Thyroid gland (tissue), 4 donors: ENCODE measurements at regions not wholly inside any gene's neighbourhood (a gene's known extent, or its start where the extent isn't known, plus 50 kb on each side); places are given as distances from the start of the nearest gene placed in this dataset.
"Not testable (repeated sequence)": the region's sequence is repeated elsewhere in the genome, so short reads cannot be mapped to it uniquely, and the experiment has no call there.

ENCODE experiments used
- POLR2A ChIP-seq, 2 donors: fragments of 450-650 bp; IDR thresholded peaks; one replicate each; pipeline ENCODE4 v1.6.1; 2017; ENCODE audit warnings: antibody characterized with exemption in 2 of 2, mild to moderate bottlenecking in 2 of 2, moderate library complexity in 1 of 2
- TF ChIP-seq, protein P1 (sequence below), 6 experiments: fragments of 200-600 bp in 3 of 6; fragments of 450-650 bp in 3 of 6; sonication (generic) in 3 of 6; IDR thresholded peaks; one replicate each; pipeline ENCODE4 v1.5.1; 2016 to 2019; ENCODE audit warnings: antibody characterized with exemption in 6 of 6, mild to moderate bottlenecking in 2 of 6, inconsistent platforms in 1 of 6, moderate library complexity in 1 of 6

DNA sequence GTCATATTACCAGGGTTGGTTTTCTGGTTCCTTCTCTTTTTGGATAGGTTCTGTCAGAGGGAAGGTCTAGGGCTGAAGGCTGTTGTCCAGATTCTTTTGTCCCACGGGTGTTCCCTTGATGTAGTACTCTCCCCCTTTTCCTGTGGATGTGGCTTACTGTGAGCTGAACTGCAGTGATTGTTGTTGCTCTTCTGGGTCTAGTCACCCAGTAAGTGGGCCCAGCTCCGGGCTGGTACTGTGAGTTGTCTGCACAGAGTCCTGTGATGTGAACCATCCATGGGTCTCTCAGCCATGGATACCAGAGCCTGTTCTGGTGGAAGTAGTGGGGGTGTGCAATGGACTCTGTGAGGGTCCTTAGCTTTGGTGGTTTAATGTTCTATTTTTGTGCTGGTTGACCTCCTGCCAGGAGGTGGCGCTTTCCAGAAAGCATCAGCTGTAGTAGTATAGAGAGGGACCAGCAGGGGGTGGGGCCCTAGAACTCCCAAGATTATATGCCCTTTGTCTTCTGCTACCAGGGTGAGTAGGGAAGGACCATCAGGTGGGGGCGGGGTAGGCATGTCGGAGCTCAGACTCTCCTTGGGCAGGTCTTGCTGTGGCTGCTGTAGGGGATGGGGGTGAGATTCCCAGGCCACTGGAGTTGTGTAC is 99.4 kb upstream of the CHST15 start:
- TF ChIP-seq, protein P1, sequence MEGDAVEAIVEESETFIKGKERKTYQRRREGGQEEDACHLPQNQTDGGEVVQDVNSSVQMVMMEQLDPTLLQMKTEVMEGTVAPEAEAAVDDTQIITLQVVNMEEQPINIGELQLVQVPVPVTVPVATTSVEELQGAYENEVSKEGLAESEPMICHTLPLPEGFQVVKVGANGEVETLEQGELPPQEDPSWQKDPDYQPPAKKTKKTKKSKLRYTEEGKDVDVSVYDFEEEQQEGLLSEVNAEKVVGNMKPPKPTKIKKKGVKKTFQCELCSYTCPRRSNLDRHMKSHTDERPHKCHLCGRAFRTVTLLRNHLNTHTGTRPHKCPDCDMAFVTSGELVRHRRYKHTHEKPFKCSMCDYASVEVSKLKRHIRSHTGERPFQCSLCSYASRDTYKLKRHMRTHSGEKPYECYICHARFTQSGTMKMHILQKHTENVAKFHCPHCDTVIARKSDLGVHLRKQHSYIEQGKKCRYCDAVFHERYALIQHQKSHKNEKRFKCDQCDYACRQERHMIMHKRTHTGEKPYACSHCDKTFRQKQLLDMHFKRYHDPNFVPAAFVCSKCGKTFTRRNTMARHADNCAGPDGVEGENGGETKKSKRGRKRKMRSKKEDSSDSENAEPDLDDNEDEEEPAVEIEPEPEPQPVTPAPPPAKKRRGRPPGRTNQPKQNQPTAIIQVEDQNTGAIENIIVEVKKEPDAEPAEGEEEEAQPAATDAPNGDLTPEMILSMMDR (IDR thresholded peaks at IDR 0.05): not testable (repeated sequence)
- TF ChIP-seq POLR2A (IDR thresholded peaks at IDR 0.05): not testable (repeated sequence)
